Glomerular visceral epithelial cell (primary cell): ENCODE measurements at regions not wholly inside any gene's neighbourhood (a gene's known extent, or its start where the extent isn't known, plus 50 kb on each side); places are given as distances from the start of the nearest gene placed in this dataset.

Experiments
- DNase-seq: peaks from one replicate; pipeline ENCODE4 v3.0.0-alpha.2; 2016; ENCODE audit errors: extremely low spot score

DNA sequence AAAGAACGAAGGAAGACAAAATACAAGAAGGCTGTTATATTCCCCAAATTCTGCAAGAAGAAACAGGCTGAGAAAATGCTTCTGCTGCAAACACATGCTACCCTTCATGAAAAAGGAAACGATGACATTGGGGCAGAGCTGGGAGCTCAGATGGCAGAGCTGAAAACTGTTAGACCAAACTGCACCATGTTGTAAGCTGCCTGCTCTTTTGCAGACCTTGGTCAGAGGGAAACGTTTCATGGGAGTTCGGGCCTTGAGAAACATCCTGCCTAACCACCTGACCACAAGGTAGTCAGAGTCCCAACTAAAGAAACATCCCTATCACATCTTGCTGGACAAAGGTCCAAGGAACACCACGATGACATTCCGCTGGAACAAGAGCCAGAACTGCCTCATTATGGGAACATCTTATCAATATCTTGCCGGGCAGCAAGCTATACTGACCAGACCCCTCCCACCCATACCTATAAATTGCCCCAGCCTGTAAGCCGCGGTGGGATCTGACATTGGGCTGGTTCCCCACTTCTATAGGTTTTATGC, 110.7 kb upstream of the CTSC start:
- DNase-seq = no peak

DNA sequence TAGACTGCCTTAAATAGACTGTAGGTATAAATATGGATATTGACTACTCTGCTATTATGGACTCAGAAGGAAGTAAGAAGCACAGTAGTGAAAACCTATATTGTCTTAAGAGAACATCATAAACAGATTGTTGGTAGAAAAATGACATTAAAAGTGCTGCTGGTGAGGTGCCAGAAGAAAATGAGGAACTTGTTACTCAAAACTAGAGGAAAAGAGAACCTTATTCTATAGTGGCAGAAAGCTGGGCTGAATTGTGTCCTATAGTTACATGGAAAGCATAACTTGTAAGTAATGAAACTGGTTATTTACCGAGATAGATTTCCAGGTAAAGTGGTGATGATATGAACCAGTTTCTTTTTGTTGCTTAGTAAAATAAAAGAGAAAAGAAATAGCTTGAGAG, 109.7 kb upstream of the CTSC start:
- DNase-seq = no peak

DNA sequence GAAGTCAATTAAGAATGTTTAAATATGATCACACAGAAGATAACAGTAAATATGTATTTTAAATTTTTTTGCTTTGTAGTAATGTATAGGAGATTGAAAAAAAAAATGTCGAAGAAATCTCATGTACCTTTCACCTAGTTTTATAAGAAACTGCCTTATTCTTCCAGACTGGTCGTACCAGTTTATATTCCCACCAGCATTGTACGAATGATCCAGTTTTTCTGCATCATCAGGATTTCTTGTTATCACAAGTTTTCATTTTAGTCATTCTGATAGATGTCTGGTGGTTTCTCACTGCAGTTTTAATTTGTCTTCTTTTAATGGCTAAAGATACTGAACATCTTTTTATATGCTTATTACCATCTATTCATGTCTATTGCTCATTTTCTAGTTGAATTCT, 101.8 kb upstream of the CTSC start:
- DNase-seq = no peak

DNA sequence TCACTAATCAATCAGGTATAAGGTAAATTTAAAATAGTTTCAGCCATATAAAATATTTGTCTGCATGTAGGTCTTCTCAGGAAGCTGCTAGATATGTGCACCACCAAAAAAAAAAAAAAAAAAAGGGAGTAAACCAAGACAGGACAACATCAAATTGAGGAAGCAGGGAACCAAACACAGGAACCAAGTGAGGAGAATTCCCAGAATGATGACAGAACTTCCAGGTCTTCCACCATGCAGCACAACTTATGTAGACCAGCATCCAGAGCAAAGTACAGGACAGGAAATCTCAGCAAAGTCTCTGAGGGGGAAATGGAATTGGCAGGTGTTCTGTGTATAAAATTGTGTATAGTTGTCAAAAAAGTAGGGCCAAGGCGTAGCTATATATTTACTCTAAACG, 101.2 kb upstream of the CTSC start:
- DNase-seq = no peak

DNA sequence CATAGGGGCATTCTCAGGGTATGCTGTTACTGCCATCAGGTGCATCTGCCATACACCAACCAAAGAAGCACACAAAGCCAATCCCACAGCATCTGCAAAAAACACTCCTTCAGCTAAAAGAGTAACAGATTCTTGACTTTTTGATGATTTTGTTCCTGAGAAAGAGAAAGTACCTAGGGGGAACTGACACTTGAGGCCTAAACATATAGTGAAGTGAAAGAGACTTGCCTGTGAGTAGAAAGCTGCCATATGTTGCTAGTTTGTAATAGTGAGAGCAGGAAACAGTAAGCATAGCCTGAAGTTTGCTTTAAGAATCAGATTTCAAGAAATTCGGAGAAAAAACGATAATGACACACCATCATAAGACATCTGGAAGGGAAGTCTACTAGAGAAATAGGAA, 97.9 kb upstream of the CTSC start:
- DNase-seq = no peak

DNA sequence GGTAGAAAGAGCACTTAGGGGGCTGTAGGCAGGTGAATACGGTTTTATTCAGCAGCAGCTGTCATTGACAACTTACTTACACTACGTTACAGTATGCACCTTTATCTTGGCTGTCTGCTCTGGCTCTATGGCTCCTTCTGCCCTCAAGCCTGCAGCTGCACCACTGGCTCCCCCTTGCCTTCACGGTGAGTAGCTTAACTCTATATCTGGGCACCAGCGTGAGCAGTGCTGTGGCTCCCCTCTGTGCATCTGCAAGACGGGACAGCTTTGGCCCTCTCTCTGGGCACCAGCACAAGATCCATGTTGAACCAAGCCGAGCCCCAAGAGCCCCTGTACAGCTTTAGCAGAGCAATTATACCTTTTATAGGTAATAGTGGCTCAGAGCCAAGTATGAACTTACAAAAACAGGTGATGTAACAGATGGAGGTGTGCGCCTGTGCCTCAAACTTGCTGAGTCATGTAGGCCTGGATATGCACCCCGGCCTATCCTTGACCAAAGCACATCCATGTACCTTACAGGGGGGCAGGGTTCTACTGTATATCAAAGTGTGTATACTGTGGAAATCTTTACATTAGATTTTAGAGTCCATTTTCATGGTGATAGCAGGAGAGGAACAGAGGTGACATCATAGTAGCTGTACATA, 96.9 kb upstream of the CTSC start:
- no peak for DNase-seq

DNA sequence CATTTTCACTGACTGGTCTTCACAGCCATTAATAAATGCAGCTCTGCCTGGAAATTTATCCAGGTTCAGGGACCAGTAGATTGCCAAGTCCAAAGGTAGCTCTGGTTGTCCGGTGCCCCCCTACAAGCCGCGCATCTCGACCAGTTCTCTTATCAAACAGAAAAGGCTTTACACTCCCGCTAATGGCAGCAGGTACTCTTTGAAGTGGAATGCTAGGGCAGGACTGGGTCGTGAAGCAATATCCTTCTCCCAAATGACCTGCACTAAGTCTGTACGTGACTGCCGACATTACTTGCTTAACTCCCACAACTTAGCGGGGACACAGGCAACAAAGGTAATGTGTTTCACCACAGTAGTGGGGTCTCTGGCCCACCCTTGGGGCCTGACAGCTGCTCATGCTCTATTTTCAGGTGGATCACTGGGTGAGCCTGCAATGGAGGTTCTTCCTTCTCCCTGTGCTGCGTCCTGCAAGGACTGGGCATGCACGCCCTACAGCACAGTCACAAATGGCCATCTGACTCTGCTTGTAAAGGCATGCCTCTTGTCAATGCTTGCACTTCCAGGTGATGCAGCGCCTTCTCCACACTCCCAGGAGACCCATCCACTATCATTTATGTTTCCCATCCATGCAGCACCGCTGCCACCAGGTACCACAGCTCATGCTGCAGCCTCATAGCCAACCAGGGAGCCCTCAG, 96.1 kb upstream of the CTSC start:
- no peak for DNase-seq

DNA sequence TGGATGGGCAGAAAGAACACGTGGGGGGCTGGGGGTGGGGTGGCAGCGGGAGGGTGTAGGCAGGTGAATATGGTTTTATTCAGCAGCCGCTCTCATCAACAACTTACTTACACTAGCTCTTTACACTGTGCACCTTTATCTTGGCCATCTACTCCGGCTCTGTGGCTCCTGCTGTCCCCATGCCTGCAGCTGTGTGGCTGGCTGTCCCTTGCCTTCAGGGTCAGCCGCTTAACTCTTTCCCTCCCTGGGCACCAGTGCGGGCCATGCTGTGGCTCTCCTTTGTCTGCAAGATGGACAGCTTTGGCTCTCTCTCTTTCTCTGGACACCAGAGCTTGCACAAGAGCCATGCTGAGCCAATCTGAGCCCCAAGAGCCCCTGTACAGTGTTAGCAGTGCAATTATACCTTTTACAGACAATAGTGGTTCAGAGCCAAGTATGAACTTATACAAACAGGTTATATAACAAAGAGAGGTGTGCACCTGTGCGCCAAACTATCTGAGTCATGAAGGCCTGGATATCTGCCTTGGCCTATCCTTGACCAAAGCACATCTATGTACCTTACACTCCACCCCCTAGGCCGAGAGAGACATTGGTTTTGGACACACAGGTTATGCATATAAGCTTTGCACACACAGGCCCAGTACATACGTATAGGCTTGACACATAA, 94.3 kb upstream of the CTSC start:
- DNase-seq = no peak

DNA sequence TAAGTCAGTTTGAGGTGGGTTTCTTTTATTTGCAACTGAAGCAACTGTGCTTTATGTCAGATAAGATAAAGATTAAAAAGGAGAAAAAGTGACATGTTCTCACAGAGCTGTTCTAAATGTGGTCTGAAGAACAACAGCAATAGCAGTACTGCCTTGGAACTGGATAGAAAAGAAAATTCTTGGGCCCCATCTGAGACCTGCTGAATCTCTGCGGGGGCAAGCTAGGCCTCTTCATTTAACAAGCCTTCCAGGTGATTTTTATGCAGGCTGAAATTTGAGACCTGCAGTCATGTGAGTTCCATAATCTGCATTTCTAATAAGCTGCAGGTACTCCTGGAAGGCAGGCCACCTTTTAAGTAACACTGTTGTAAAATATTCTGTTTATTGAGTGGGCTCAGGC, 91.4 kb upstream of the CTSC start:
- no peak for DNase-seq

DNA sequence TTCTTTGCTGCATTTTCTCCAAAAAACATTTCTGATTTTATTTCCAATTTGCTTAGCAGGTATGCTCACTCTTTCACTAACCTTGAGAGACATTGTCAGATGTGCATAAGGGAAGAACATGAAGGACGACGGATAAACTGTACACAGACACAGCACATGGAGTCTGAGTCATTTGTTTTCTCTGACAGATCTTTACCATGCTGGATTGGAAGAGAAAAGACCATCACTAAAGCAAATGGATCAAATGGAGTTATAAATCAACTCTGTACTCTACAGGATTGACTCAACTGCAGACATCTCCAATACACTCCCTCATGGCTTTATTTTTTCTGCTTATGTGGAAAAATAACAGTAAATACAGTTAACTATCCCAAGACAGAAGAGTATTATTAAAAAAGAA, 90.2 kb upstream of the CTSC start:
- DNase-seq = no peak

DNA sequence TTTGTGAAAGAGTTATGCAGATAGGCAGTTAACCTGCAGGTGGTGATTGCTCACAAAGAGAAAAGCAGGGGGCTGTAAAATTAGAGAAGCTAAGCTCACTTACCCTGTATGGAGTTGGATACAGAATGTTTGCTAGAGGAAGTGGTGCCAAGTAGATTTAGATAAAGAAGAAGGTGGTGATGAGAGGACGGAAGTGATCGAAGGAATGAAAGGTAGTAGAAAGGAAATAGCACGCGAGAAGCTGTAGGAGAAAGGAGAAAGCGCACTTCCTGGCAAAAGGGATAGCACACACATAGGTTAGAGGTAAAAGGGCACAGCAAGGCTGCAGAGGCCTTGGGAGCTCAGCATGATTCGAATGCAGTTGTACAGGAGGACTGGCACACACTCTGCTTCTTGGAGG, 87.3 kb upstream of the CTSC start:
- no peak for DNase-seq

DNA sequence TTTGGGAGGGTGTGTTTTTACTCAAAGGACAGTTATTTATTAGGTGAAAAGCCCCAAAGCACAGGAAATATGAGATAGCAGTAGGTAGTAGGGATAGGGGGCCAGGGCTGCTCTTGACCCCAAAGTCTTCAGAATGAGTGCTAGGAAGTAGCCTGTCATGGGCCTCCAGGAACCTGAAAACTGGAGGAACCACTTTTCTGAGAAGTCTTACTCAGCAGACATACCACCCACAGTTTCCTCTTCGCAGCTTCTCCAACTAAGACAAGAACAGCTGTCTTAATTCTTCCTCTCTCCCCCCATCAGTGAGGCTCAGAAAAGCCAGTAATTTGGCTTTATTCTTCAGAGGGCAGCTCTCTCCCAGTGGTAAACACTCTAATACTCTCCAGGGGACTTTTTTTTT, 84.0 kb upstream of the CTSC start:
- no peak for DNase-seq

DNA sequence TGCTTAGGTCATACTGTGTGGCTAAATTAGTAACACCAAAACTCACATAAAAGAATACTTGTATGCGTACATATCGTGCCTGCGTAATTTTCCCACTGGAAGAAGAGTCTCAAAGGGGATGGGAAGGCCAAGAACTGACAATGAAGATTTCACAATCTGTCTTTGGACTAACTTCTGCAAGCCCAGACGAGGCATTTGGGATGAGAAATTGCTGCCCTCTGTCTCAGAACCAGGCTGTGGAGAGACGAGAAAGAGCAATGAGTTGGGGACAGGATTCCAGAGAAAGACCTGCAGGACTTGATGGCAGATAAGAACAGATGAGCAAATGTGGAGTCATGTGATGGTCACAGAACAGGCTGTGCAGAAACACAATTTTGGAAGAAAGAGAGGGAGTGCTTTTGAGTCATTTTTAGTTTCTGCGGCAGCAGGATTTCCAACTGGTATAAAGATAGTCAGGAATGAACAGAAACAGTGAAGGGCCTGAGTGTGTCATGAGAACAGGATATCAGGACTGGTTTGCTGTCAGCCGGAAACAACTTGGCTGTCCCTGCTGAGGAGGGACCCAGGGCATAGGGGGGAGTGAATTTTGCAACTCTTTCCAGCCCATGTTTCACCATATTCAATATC, 82.7 kb upstream of the CTSC start:
- DNase-seq = no peak

DNA sequence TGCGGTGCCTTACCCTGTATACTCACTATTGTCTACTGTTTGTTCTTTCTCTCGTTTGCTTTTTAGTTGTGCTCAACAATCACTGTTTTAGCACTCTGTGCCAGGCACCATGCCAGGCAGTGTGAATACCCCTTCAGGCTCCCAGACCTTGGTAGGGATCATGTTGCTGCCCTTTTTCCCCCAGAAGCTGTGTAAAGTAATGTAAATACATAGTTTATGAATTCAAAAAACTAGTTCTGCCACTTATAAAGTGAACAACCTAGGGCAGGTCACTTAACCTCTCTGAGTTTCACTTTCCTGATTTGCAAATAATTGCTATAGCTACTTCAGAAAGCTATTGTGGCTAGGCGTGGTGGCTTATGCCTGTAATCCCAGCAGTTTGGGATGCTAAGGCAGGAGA, 81.0 kb upstream of the CTSC start:
- no peak for DNase-seq

DNA sequence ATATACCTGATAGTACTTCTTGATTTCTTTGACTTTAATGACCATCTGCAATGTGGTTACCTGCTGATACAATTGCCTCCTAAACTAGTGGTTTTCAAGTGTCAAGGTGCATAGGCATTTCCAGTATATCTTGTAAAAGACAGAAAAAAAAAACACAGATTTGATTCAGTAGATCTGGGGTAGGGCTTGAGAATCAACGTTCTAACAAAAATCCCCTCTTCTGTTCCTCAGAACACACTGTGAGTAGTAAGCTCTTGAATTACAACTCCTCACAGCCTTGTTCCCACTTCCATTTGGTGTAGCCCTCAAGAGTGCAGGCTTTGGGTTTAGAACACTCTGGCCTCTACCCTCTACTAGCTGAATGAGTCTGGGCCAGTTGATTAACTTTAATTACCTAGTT, 78.0 kb upstream of the CTSC start:
- no peak for DNase-seq

DNA sequence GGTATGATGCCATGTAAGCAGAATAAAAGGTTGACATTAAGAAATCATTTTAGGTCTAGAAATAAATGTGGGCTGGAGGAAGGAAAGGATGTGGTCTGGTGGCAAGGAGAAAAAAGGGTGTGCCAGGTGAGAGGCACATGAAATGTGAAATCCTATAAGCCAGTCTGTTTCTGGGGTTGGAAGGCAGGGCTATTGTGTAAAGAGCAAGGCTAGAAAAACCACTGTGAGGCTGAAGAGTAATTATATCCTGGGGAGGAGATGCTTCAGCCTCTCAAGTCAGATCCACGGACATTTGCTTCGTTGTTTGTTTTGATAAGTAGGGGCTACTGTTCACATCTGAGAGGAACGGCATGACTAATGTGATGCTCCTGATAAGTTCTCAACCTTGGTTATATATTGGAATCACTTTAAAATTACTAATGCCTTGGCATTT, 77.5 kb upstream of the CTSC start:
- peak; percentile 3 for DNase-seq

DNA sequence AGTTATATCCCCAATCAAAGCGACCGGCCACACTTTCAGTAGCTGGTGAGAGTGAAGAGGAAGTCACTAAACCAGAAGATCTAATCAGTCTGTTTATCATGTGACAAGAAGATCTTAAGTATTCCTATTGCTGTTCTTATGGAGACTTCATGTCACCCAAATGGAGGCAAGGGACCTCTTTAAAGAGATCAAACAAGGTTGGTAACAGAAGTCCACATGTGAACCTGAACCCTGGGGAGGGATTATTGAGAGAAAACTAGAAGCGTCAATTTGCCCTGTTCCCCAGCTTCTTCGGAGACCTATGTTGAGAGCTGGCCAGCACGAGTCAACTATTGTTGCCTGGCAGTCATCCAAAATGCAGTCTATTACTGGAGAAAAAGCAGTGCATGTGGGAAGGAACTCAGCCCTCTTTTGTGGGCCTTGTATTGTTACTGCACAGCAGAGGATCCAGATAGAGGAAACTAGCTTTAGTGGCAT, 76.9 kb upstream of the CTSC start:
- peak; percentile 22 for DNase-seq

DNA sequence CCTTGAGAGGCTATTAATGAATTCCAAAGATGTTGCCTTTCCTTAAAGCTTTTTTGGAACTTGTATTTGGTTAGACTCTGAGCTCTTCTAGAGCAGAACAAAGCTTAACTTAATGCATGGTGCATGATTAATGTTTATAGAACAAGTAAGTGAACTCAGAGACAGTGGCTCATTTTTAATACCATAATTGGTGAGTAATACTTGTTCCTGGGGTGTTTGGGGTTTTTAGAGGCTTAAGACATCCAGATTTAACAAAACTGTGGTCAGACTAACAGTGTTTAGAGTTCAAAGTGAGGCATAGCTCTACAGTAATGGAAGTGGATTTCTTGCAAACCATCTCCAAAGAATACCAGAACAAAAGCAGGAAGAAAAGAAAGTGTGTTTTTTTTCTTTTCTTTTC, 73.7 kb upstream of the CTSC start:
- peak; percentile 55 for DNase-seq

DNA sequence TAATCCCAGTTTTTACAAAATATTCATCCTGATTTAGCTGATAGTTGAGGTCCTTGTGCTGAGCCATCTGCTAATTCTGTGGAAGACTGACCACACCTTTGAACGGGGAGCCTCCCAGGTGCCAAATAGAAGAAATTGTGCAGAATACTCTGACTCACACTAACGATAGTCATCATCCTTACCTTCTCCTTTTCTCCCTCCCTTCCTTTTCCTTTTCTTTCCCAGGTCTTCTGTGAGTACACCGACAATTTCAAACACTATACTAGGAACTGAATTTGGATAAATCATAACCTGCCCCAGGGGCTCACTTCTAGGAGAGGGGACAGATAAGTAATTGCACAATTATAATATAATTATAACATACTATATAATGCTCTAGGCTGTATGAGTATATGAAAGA, 73.1 kb upstream of the CTSC start:
- DNase-seq = peak; percentile 10

DNA sequence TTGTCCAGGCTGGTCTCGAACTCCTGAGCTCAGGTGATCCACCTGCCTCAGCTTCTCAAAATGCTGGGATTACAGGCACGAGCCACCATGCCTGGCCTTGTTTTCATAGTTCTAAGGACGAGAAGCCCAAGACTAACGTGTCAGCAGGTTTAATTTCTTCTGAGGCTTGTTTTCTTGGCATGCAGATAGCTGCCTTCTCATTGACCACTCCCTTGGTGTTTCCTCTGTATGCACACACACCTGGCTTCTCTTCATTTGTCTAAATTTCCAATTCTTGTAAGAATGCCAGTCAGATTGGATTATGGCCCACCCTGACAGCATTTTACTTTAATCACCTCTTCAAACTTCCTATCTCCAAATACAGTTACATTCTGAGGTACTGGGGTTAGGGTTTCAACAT, 72.5 kb upstream of the CTSC start:
- no peak for DNase-seq

DNA sequence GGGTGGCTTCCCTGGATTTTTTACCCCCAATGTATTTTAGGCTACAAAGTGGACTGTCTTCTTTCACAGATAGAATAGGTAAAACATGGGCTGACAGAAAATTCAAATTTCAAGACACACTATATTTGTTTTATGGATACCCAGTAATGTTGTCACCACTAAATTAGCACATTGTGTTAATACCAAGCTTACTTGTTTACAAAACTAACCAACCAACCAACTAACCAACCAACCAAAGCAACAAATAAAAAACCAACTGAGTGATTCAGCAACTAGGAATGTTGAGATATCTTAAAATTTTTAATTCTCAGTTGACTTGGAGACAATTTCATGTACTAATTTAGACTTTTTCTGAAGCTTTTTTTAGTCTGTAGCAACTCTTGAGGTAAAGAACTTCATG, 69.3 kb upstream of the CTSC start:
- no peak for DNase-seq

DNA sequence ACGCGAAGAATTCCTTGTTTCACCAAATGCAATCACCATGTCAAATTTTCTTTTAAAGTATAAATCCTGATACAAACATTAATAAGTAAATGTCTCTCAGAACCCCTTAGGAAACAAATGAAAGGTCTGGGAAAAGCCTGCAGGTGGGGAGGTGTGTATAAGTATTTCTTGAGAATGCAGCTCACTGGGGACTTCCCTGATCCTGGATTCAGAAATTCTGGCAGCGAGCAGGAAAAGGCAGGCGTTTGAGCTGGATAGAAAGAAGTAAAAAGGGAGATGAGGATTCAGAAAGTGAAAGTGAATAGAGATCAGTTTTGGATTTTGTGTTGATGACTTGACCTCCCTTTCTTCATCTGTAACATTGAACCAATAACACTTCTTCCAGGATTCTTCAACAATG, 68.3 kb upstream of the CTSC start:
- DNase-seq = no peak
